ENCODE measurements at regions not wholly inside any gene's neighbourhood (a gene's known extent, or its start where the extent isn't known, plus 50 kb on each side); places are given as distances from the start of the nearest gene placed in this dataset.

DNA sequence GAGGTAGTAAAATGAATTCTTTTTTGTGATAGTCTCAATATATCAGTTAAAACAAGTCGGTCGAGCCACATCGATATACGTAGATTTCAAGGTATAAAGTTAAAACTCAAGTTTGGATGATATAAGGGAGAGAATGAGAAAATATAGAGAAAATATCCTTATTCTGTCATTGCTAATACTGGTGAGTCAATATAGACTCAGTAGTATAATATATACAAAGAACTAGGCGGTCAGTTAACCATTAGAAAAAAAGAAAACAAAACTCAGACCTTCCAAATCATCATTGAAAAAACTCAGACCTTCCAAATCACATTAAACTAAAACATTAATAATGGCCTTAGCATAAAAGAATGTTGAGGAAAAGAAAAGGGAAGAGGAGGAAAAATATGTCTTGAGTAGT lies 817.1 kb upstream of the IGFBP3 start:
- TF ChIP-seq, protein P1, sequence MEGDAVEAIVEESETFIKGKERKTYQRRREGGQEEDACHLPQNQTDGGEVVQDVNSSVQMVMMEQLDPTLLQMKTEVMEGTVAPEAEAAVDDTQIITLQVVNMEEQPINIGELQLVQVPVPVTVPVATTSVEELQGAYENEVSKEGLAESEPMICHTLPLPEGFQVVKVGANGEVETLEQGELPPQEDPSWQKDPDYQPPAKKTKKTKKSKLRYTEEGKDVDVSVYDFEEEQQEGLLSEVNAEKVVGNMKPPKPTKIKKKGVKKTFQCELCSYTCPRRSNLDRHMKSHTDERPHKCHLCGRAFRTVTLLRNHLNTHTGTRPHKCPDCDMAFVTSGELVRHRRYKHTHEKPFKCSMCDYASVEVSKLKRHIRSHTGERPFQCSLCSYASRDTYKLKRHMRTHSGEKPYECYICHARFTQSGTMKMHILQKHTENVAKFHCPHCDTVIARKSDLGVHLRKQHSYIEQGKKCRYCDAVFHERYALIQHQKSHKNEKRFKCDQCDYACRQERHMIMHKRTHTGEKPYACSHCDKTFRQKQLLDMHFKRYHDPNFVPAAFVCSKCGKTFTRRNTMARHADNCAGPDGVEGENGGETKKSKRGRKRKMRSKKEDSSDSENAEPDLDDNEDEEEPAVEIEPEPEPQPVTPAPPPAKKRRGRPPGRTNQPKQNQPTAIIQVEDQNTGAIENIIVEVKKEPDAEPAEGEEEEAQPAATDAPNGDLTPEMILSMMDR (IDR thresholded peaks at IDR 0.05; ENCODE audit: low read depth, low read length): no peak
- TF ChIP-seq MYC (IDR thresholded peaks at IDR 0.05; ENCODE audit: low read depth, low read length): no peak
- TF ChIP-seq, protein P2, sequence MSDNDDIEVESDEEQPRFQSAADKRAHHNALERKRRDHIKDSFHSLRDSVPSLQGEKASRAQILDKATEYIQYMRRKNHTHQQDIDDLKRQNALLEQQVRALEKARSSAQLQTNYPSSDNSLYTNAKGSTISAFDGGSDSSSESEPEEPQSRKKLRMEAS (IDR thresholded peaks at IDR 0.05; ENCODE audit: low read depth, low read length): no peak
- no peak for TF ChIP-seq POLR2A (IDR thresholded peaks at IDR 0.05; ENCODE audit: extremely low read depth, insufficient read length)
- H3K4me3 ChIP-seq (ENCODE audit: low read depth, low read length): no peak overlapping the region
- no peak for DNase-seq (ENCODE audit: low read depth)

DNA sequence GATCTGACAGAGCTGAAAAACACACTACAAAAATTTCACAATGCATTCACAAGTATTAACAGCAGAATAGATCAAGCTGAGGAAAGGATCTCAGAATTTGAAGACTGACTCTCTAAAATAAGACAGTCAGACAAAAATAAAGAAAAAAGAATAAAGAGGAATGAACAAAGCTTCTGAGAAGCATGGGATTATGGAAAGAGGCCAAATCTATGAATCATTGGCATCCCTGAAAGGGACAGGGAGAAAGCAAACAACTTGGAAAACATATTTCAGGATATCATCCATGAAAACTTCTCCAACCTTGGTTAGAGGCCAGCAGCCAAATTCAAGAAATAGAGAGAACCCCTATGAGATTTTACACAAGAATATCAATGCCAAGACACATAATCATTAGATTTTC lies 804.8 kb upstream of the IGFBP3 start:
- DNase-seq (ENCODE audit: low read depth): no peak
- no peak overlapping the region for H3K4me3 ChIP-seq (ENCODE audit: low read depth, low read length)
- TF ChIP-seq, protein P2 (IDR thresholded peaks at IDR 0.05; ENCODE audit: low read depth, low read length): no peak
- no peak for TF ChIP-seq MYC (IDR thresholded peaks at IDR 0.05; ENCODE audit: low read depth, low read length)

DNA sequence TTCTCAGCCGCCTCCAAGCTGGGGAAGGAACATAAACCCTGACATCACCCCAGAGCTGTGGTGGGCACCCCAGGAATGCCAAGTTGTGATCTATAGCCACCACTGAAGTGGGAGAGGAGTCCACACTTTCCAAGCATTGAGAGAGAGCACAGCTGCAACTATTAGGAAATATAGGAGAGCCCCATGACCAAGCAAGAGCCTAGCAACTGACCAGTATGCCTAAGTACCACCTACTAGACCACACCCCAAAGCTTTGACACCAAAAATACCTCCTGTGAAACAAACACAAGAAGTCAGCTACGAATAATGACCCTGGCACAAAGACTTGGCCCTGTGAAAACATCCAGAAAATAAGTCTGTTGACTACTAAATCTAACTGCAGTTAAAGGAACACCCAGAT lies 804.1 kb upstream of the IGFBP3 start:
- H3K4me3 ChIP-seq (ENCODE audit: low read depth, low read length): no peak overlapping the region
- no peak for DNase-seq (ENCODE audit: low read depth)
- TF ChIP-seq POLR2A (IDR thresholded peaks at IDR 0.05; ENCODE audit: extremely low read depth, insufficient read length) (no peak), MYC (IDR thresholded peaks at IDR 0.05; ENCODE audit: low read depth, low read length) (no peak)
- TF ChIP-seq, protein P1 (IDR thresholded peaks at IDR 0.05; ENCODE audit: low read depth, low read length): no peak
- TF ChIP-seq, protein P2 (IDR thresholded peaks at IDR 0.05; ENCODE audit: low read depth, low read length): no peak

DNA sequence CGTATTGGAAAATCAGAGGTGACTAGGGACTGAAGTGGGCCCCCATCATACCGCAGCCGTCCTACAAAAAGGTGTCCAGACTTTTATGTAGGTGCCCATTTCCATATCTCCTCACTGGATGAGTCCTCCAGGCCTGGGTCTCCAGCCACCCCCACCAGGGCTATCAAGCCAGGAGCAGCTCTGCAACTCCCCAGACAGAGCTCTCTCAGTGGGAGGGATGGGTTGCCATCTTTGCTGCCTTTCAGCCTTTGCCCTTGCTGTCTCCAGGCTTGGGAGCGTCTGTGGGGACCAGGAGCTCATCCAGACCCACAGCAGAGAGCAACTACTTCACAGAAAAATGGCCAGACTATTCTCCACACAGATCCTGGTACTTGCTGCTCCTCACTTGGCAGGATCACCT lies 802.7 kb upstream of the IGFBP3 start:
- TF ChIP-seq, protein P1 (IDR thresholded peaks at IDR 0.05; ENCODE audit: low read depth, low read length): no peak
- TF ChIP-seq, protein P2 (IDR thresholded peaks at IDR 0.05; ENCODE audit: low read depth, low read length): no peak
- no peak for TF ChIP-seq POLR2A (IDR thresholded peaks at IDR 0.05; ENCODE audit: extremely low read depth, insufficient read length)
- TF ChIP-seq MYC (IDR thresholded peaks at IDR 0.05; ENCODE audit: low read depth, low read length): no peak
- DNase-seq (ENCODE audit: low read depth): no peak
- no peak overlapping the region for H3K4me3 ChIP-seq (ENCODE audit: low read depth, low read length)

DNA sequence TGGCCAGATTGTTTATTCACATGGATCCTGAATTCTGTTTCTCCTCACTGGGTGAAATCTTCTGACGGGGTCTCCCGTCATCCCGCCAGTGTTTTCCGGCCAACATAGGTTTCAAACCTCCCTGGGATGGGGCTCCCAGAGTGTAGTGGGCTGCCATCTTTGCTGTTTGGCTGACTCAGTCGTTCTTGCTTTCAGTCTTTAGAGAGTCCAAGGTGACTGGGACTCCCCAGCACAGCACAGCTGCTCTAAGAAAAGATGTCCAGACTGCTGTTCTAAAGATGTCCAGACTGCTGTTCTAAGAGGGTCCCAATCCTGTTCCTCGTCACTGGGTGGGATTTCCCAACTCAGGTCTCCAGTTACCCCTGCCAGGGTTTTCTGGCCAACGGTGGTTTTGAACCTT lies 801.9 kb upstream of the IGFBP3 start:
- no peak for TF ChIP-seq MYC (IDR thresholded peaks at IDR 0.05; ENCODE audit: low read depth, low read length)
- TF ChIP-seq, protein P2 (IDR thresholded peaks at IDR 0.05; ENCODE audit: low read depth, low read length): no peak
- TF ChIP-seq, protein P1 (IDR thresholded peaks at IDR 0.05; ENCODE audit: low read depth, low read length): no peak
- no peak for TF ChIP-seq POLR2A (IDR thresholded peaks at IDR 0.05; ENCODE audit: extremely low read depth, insufficient read length)
- DNase-seq (ENCODE audit: low read depth): no peak

DNA sequence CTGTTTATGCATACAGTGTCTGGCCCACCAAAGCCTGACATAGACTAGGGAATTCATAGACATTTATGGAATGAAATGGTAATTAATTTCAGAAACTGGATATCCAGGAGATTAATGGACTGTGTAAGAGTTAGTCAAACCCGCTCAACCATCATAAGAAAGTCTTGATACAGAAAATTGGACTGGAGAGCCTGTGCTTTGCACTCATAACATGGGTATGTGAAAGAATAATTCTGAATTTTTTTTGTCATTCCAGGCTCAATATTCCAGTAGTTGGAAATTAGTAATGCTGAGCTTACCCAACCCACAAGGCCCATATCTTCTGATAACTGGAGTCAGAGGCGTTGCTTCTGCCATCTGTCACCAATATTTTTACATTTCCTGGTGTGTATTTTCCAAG lies 799.7 kb upstream of the IGFBP3 start:
- no peak for DNase-seq (ENCODE audit: low read depth)
- no peak overlapping the region for H3K4me3 ChIP-seq (ENCODE audit: low read depth, low read length)
- TF ChIP-seq, protein P2 (IDR thresholded peaks at IDR 0.05; ENCODE audit: low read depth, low read length): no peak
- TF ChIP-seq POLR2A (IDR thresholded peaks at IDR 0.05; ENCODE audit: extremely low read depth, insufficient read length) (no peak), MYC (IDR thresholded peaks at IDR 0.05; ENCODE audit: low read depth, low read length) (no peak)
- TF ChIP-seq, protein P1 (IDR thresholded peaks at IDR 0.05; ENCODE audit: low read depth, low read length): no peak

More for the DNA sequence above, 801.9 kb upstream of the IGFBP3 start:
- H3K4me3 ChIP-seq (ENCODE audit: low read depth, low read length): no peak overlapping the region
